GM10266 (cell line): ENCODE measurements at regions not wholly inside any gene's neighbourhood (a gene's known extent, or its start where the extent isn't known, plus 50 kb on each side); places are given as distances from the start of the nearest gene placed in this dataset.

Experiments used
- DNase-seq: peaks from one replicate; pipeline ENCODE4 v3.0.0; 2012; ENCODE audit errors: extremely low spot score
- CTCF ChIP-seq: IDR thresholded peaks from 2 replicates; pipeline ENCODE4 v1.5.1; 2012; ENCODE audit warnings: mild to moderate bottlenecking, low read depth; ENCODE audit not compliant: control insufficient read depth, insufficient read depth; ENCODE audit errors: missing control alignments

GRCh38 chr11:11732116-11732515, 109.7 kb upstream of the USP47 start:
- TF ChIP-seq CTCF = no peak
- DNase-seq = no peak

- DNase-seq = no peak
- no peak for TF ChIP-seq CTCF
These were observed 109.7 kb upstream of the GALNT18 start for GRCh38 chr11:11731311-11732083.

- DNase-seq = no peak
- no peak for TF ChIP-seq CTCF
These were observed 106.6 kb upstream of the GALNT18 start for GRCh38 chr11:11728386-11728785.

GRCh38 chr11:11725438-11725837, 103.6 kb upstream of the GALNT18 start:
- no peak for DNase-seq
- no peak for TF ChIP-seq CTCF

GRCh38 chr11:11724994-11725393, 103.2 kb upstream of the GALNT18 start:
- no peak for DNase-seq
- TF ChIP-seq CTCF = no peak

GRCh38 chr11:11722861-11723260, 101.1 kb upstream of the GALNT18 start:
- no peak for DNase-seq
- TF ChIP-seq CTCF = no peak

GRCh38 chr11:11722246-11722645, 100.4 kb upstream of the GALNT18 start:
- no peak for TF ChIP-seq CTCF
- no peak for DNase-seq
